ENCODE measurements at regions not wholly inside any gene's neighbourhood (a gene's known extent, or its start where the extent isn't known, plus 50 kb on each side); places are given as distances from the start of the nearest gene placed in this dataset.

GRCh38 chr1:81307786-81308185 is 492.9 kb upstream of the ADGRL2 start:
- H3K4me1 Mint-ChIP-seq, result no peaks in the 10 kb centered on the region
- no peaks in the 10 kb centered on the region for H3K36me3 ChIP-seq (replicated peaks in 1 of 2; ENCODE audit: control insufficient read depth in 1 of 2, insufficient read depth in 2 of 2, low read length in 2 of 2)
- H3K27ac Mint-ChIP-seq, result no peak overlapping the region
- intact Hi-C loops (cut with micrococcal nuclease), result no loop called here
- H3K9ac ChIP-seq (ENCODE audit: insufficient read depth, low read length, poor library complexity, severe bottlenecking), result no peak overlapping the region
- no peaks in the 10 kb centered on the region for H3K27me3 ChIP-seq (ENCODE audit: control insufficient read depth in 2 of 2, insufficient read depth in 2 of 2, low read length in 2 of 2)
- H3K27ac ChIP-seq (ENCODE audit: low read depth in 1 of 2, low read length in 2 of 2), result no peak overlapping the region
- DNase-seq, result no peak
- no peaks in the 10 kb centered on the region for H3K27me3 Mint-ChIP-seq (ENCODE audit: low read depth in 3 of 3)
- H2AFZ ChIP-seq (ENCODE audit: insufficient read depth, low read depth, low read length, poor library complexity, severe bottlenecking), result no peak overlapping the region
- WGBS (ENCODE audit: insufficient coverage), result 100% methylated on average over 1 of the region's 5 CpGs
- H3K4me1 ChIP-seq (ENCODE audit: control insufficient read depth in 1 of 2, insufficient read depth in 2 of 2, low read length in 2 of 2), result no peaks in the 10 kb centered on the region
- H3K36me3 Mint-ChIP-seq, result no peaks in the 10 kb centered on the region
- H3K79me2 ChIP-seq (ENCODE audit: insufficient read depth, low read length), result no peaks in the 10 kb centered on the region
- no peak overlapping the region for H3K4me2 ChIP-seq (replicated peaks; ENCODE audit: extremely low read depth, low read length, poor library complexity, severe bottlenecking)
- no peaks in the 10 kb centered on the region for H4K20me1 ChIP-seq (ENCODE audit: insufficient read depth, low read length)
- H3K9me3 ChIP-seq (replicated peaks in 1 of 2; ENCODE audit: control insufficient read depth in 1 of 2, insufficient read depth in 1 of 2, low read length in 2 of 2), result no peaks in the 10 kb centered on the region
- no peak for TF ChIP-seq CTCF (IDR thresholded peaks at IDR 0.05)
- no peak overlapping the region for H3K4me3 Mint-ChIP-seq
- no peak overlapping the region for H3K4me3 ChIP-seq (replicated peaks in 1 of 3; ENCODE audit: low read depth in 2 of 3, low read length in 3 of 3)
- H3K9me3 Mint-ChIP-seq, result peaks cover 0 to 3% (median 0%) of the 10 kb centered on the region in 7 donors

GRCh38 chr1:81305997-81306452 is 494.7 kb upstream of the ADGRL2 start:
- Mint-ChIP-seq H3K9me3 (peaks cover 0 to 2% (median 0%) of the 10 kb centered on the region in 7 donors), H3K4me1 (no peaks in the 10 kb centered on the region), H3K27me3 (ENCODE audit: low read depth in 3 of 3) (no peaks in the 10 kb centered on the region), H3K4me3 (no peak overlapping the region), H3K36me3 (no peaks in the 10 kb centered on the region), H3K27ac (no peak overlapping the region)
- Histone ChIP-seq H3K27me3 (ENCODE audit: control insufficient read depth in 2 of 2, insufficient read depth in 2 of 2, low read length in 2 of 2) (no peaks in the 10 kb centered on the region), H3K36me3 (replicated peaks in 1 of 2; ENCODE audit: control insufficient read depth in 1 of 2, insufficient read depth in 2 of 2, low read length in 2 of 2) (no peaks in the 10 kb centered on the region), H3K79me2 (ENCODE audit: insufficient read depth, low read length) (no peaks in the 10 kb centered on the region), H3K4me1 (ENCODE audit: control insufficient read depth in 1 of 2, insufficient read depth in 2 of 2, low read length in 2 of 2) (no peaks in the 10 kb centered on the region), H2AFZ (ENCODE audit: insufficient read depth, low read depth, low read length, poor library complexity, severe bottlenecking) (peak overlapping the region; percentile 73), H3K9ac (ENCODE audit: insufficient read depth, low read length, poor library complexity, severe bottlenecking) (peak overlapping the region; percentile 51), H3K4me3 (replicated peaks in 1 of 3; ENCODE audit: low read depth in 2 of 3, low read length in 3 of 3) (peak overlapping the region; percentile 44 to 68 (median 44)), H3K4me2 (replicated peaks; ENCODE audit: extremely low read depth, low read length, poor library complexity, severe bottlenecking) (peak overlapping the region; percentile 71), H3K9me3 (replicated peaks in 1 of 2; ENCODE audit: control insufficient read depth in 1 of 2, insufficient read depth in 1 of 2, low read length in 2 of 2) (no peaks in the 10 kb centered on the region), H4K20me1 (ENCODE audit: insufficient read depth, low read length) (no peaks in the 10 kb centered on the region), H3K27ac (ENCODE audit: low read depth in 1 of 2, low read length in 2 of 2) (no peak overlapping the region)
- no peak for TF ChIP-seq CTCF (IDR thresholded peaks at IDR 0.05)
- DNase-seq, result peak in 2 of 3 donors; percentile 3
- 14% methylated on average over 4 of the region's 7 CpGs for WGBS (ENCODE audit: insufficient coverage)
- intact Hi-C loops (cut with micrococcal nuclease), result no loop called here
